HepG2 (cell line): ENCODE measurements at regions not wholly inside any gene's neighbourhood (a gene's known extent, or its start where the extent isn't known, plus 50 kb on each side); places are given as distances from the start of the nearest gene placed in this dataset.
"Not testable (repeated sequence)": the region's sequence is repeated elsewhere in the genome, so short reads cannot be mapped to it uniquely, and the experiment has no call there.

ENCODE experiments used
- ATAC-seq: fragments of 200-7000 bp; cut with Tn5 transposase; 3 replicates; pipeline ENCODE4 v1.9.1; 2020; ENCODE audit warnings: mild to moderate bottlenecking, moderate library complexity
- BruUV-seq: library from RNA; stranded (reverse); fragments of 400-500 nt; replicated peaks from 2 replicates; lab custom pipeline; 2021; lab: Mats Ljungman, UMichigan
- CTCF ChIA-PET: fragments of 300-600 bp; formaldehyde crosslinking; extraction: SDS; loops from one replicate; lab custom pipeline; 2021; ENCODE audit warnings: low total read pairs, inconsistent platforms, low intra/inter-chr PET ratio; lab: Yijun Ruan, JAX
- POLR2A ChIA-PET: fragments of 350-600 bp; sonication (Branson Sonifier 250); formaldehyde crosslinking; loops from one replicate; lab custom pipeline; 2020; ENCODE audit warnings: antibody characterized with exemption, inconsistent platforms; lab: Yijun Ruan, JAX
- DNase-seq: peaks from one replicate; pipeline ENCODE4 v3.0.0-alpha.2; 2015; ENCODE audit warnings: low spot score
- FAIRE-seq: peaks from 3 replicates; lab custom pipeline; 2011; peaks lifted over from hg19 to GRCh38; lab: Jason Lieb, UNC
- H2AFZ ChIP-seq: one replicate; pipeline ENCODE4 v1.6.1; 2011; ENCODE audit warnings: low read length, inconsistent platforms
- H3K27ac ChIP-seq: fragments of 300-600 bp; 3 replicates; pipeline ENCODE4 v1.8.0; 2011; ENCODE audit warnings: mixed run types, mild to moderate bottlenecking, mixed read lengths, low read length, inconsistent platforms; ENCODE audit not compliant: insufficient read depth; ENCODE audit errors: extremely low read length
- H3K27me3 ChIP-seq, 2 experiments: fragments of 200-600 bp in 1 of 2; 2 replicates in 1 of 2; 3 replicates in 1 of 2; pipeline versions ENCODE4 v1.6.0 to v1.8.0; 2011; ENCODE audit warnings: low read length in 2 of 2, mild to moderate bottlenecking in 2 of 2, moderate library complexity in 2 of 2, inconsistent platforms in 1 of 2; ENCODE audit not compliant: insufficient read depth in 2 of 2, control insufficient read depth in 1 of 2
- H3K36me3 ChIP-seq, 2 experiments: fragments of 200-600 bp in 1 of 2; replicated peaks in 1 of 2; 2 replicates in 1 of 2; 3 replicates in 1 of 2; pipeline versions ENCODE4 v1.5.1 to v1.8.0; 2011; ENCODE audit warnings: low read length in 2 of 2, inconsistent platforms in 1 of 2; ENCODE audit not compliant: insufficient read depth in 2 of 2, control insufficient read depth in 1 of 2
- H3K4me1 ChIP-seq: 2 replicates; pipeline ENCODE4 v1.5.1; 2012; ENCODE audit warnings: low read length, inconsistent platforms; ENCODE audit not compliant: insufficient read depth
- H3K4me2 ChIP-seq: 2 replicates; pipeline ENCODE4 v1.6.0; 2011; ENCODE audit warnings: low read depth, low read length, inconsistent platforms
- H3K4me3 ChIP-seq, 3 experiments: fragments of 200-600 bp in 1 of 3; sonication (generic), shearing (Covaris generic) in 1 of 3; replicated peaks in 1 of 3; 2 replicates each; pipeline ENCODE4 v1.5.1; 2011 to 2016; ENCODE audit warnings: low read length in 3 of 3, inconsistent platforms in 2 of 3, low read depth in 2 of 3, mild to moderate bottlenecking in 2 of 3, control low read depth in 1 of 3, mixed read lengths in 1 of 3; ENCODE audit not compliant: insufficient read depth in 1 of 3
- H3K79me2 ChIP-seq: one replicate; pipeline ENCODE4 v1.6.1; 2011; ENCODE audit warnings: low read length, inconsistent platforms; ENCODE audit not compliant: insufficient read depth
- H3K9ac ChIP-seq: 2 replicates; pipeline ENCODE4 v1.6.0; 2011; ENCODE audit warnings: mild to moderate bottlenecking, low read depth, low read length, inconsistent platforms; ENCODE audit not compliant: insufficient read depth
- H3K9me3 ChIP-seq: 2 replicates; pipeline ENCODE4 v1.5.1; 2012; ENCODE audit warnings: mild to moderate bottlenecking, low read length
- H4K20me1 ChIP-seq: 2 replicates; pipeline ENCODE4 v1.6.0; 2011; ENCODE audit warnings: inconsistent platforms, mild to moderate bottlenecking, low read length, moderate library complexity; ENCODE audit not compliant: insufficient read depth
- PATZ1 ChIP-seq: sonication (generic); formaldehyde crosslinking; IDR thresholded peaks from 2 replicates; pipeline ENCODE4 v1.4.0; 2020; ENCODE audit warnings: missing genetic modification reagents
- WGBS: methylation state at CpG from one replicate; pipeline ENCODE4 v1.1.6; 2017; ENCODE audit warnings: low lambda C conversion rate; 5-methylcytosine and 5-hydroxymethylcytosine counted together
- in situ Hi-C: cut with HindIII; loops from 2 replicates; pipeline ENCODE4 v1.10.0; 2017; ENCODE audit warnings: low pct_unique_long_range_greater_than_20kb; ENCODE audit not compliant: extremely low pct_ligation_motif_present
- intact Hi-C: fragments of 100-400 bp; cut with micrococcal nuclease; formaldehyde crosslinking; loops from one replicate; pipeline ENCODE4 v1.10.0; 2022; ENCODE audit not compliant: unreplicated experiment

GRCh38 chr2:82740527-82740926 is 1718.6 kb downstream of the SUCLG1 start:
- Histone ChIP-seq H4K20me1 (no peaks in the 10 kb centered on the region), H3K4me1 (no peaks in the 10 kb centered on the region), H3K27me3 (no peaks in the 10 kb centered on the region), H3K79me2 (no peaks in the 10 kb centered on the region), H3K36me3 (no peaks in the 10 kb centered on the region), H3K27ac (no peak overlapping the region), H2AFZ (no peak overlapping the region), H3K4me3 (no peak overlapping the region), H3K9ac (no peak overlapping the region), H3K4me2 (no peak overlapping the region), H3K9me3 (peaks cover 27% of the 10 kb centered on the region)
- CTCF ChIA-PET: no interaction called here
- intact Hi-C loops (no loop called here), in situ Hi-C loops (no loop called here)
- BruUV-seq: no TSS peak
- POLR2A ChIA-PET: no interaction called here
- ATAC-seq: no peak
- no peak for TF ChIP-seq PATZ1 (CRISPR knock-in tag)
- no peak for FAIRE-seq
- 4% methylated on average over 1 of the region's 1 CpG for WGBS
- DNase-seq: no peak

DNA sequence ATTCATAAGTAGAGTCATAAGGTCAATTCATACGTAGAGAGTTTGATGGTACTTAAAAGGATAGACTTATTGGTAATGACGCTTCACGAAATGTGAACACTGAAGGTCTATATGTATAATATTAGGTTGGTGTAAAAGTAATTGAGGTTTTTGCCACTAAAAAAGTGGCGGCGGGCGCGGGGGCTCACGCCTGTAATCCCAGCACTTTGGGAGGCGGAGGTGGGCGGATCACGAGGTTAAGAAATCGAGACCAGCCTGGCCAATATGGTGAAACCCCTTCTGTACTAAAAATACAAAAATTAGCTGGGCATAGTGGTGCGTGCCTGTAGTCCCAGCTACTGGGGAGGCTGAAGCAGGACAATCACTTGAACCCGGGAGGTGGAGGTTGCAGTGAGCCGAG is 1721.1 kb downstream of the SUCLG1 start:
- POLR2A ChIA-PET, H3K4me3 ChIP-seq, intact Hi-C loops, H3K36me3 ChIP-seq, CTCF ChIA-PET, H3K4me1 ChIP-seq, H3K79me2 ChIP-seq, in situ Hi-C loops, H3K9ac ChIP-seq, H2AFZ ChIP-seq, BruUV-seq, H3K27ac ChIP-seq, DNase-seq, H3K27me3 ChIP-seq, FAIRE-seq, H4K20me1 ChIP-seq, H3K4me2 ChIP-seq, ATAC-seq: not testable (repeated sequence)
- peaks cover 20% of the 10 kb centered on the region for H3K9me3 ChIP-seq
- 21% methylated on average over 15 of the region's 15 CpGs for WGBS
